ENCODE measurements at regions not wholly inside any gene's neighbourhood (a gene's known extent, or its start where the extent isn't known, plus 50 kb on each side); places are given as distances from the start of the nearest gene placed in this dataset.
A peak's percentile ranks its signal among the peaks of the same experiment; 100 is the strongest.
"Not testable (repeated sequence)": the region's sequence is repeated elsewhere in the genome, so short reads cannot be mapped to it uniquely, and the experiment has no call there.

- DNase-seq (ENCODE audit: low spot score): peak; percentile 64
Measured at GRCh38 chr15:38002883-38003477, 68.5 kb downstream of the TMCO5A start.

- no peak for DNase-seq (ENCODE audit: low spot score)
Measured at GRCh38 chr15:38004218-38004861, 69.9 kb downstream of the TMCO5A start.

GRCh38 chr15:38005953-38006808 is 71.7 kb downstream of the TMCO5A start:
- no peak for DNase-seq (ENCODE audit: low spot score)

GRCh38 chr15:38010395-38010794 is 76.0 kb downstream of the TMCO5A start:
- no peak for DNase-seq (ENCODE audit: low spot score)

- DNase-seq (ENCODE audit: low spot score): no peak
Measured at GRCh38 chr15:38012894-38013293, 78.5 kb downstream of the TMCO5A start.

- no peak for DNase-seq (ENCODE audit: low spot score)
Measured at GRCh38 chr15:38017721-38018120, 83.3 kb downstream of the TMCO5A start.

- no peak for DNase-seq (ENCODE audit: low spot score)
Measured at GRCh38 chr15:38019066-38019465, 84.6 kb downstream of the TMCO5A start.

GRCh38 chr15:38021259-38021658 is 86.8 kb downstream of the TMCO5A start:
- no peak for DNase-seq (ENCODE audit: low spot score)

- DNase-seq (ENCODE audit: low spot score): no peak
Measured at GRCh38 chr15:38024293-38025091, 90.1 kb downstream of the TMCO5A start.

GRCh38 chr15:38025656-38026055 is 91.2 kb downstream of the TMCO5A start:
- DNase-seq (ENCODE audit: low spot score): not testable (repeated sequence)

GRCh38 chr15:38028869-38029268 is 94.4 kb downstream of the TMCO5A start:
- no peak for DNase-seq (ENCODE audit: low spot score)

- no peak for DNase-seq (ENCODE audit: low spot score)
Measured at GRCh38 chr15:38029736-38030135, 95.3 kb downstream of the TMCO5A start.

GRCh38 chr15:38030609-38031008 is 96.2 kb downstream of the TMCO5A start:
- DNase-seq (ENCODE audit: low spot score): no peak

GRCh38 chr15:38035701-38036100 is 101.3 kb downstream of the TMCO5A start:
- peak; percentile 19 for DNase-seq (ENCODE audit: low spot score)

GRCh38 chr15:38036790-38037338 is 102.4 kb downstream of the TMCO5A start:
- DNase-seq (ENCODE audit: low spot score): no peak

GRCh38 chr15:38038659-38039442 is 104.4 kb downstream of the TMCO5A start:
- DNase-seq (ENCODE audit: low spot score): peak; percentile 67

GRCh38 chr15:38040615-38041014 is 106.2 kb downstream of the TMCO5A start:
- no peak for DNase-seq (ENCODE audit: low spot score)

GRCh38 chr15:38041576-38041975 is 107.1 kb downstream of the TMCO5A start:
- peak; percentile 39 for DNase-seq (ENCODE audit: low spot score)

GRCh38 chr15:38042211-38042610 is 107.8 kb downstream of the TMCO5A start:
- no peak for DNase-seq (ENCODE audit: low spot score)

GRCh38 chr15:38042707-38043445 is 108.4 kb downstream of the TMCO5A start:
- DNase-seq (ENCODE audit: low spot score): no peak
